Esophagus mucosa (tissue), 1 donor: ENCODE measurements at regions not wholly inside any gene's neighbourhood (a gene's known extent, or its start where the extent isn't known, plus 50 kb on each side); places are given as distances from the start of the nearest gene placed in this dataset.
"Not testable (repeated sequence)": the region's sequence is repeated elsewhere in the genome, so short reads cannot be mapped to it uniquely, and the experiment has no call there.

Experiments
- ATAC-seq: fragments of 200-7000 bp; cut with Tn5 transposase; one replicate; pipeline ENCODE4 v1.9.1; 2020
- donor health status: DM: yes; HTN: yes; CAD: no.

- no peak for ATAC-seq
Measured at GRCh38 chr21:15279482-15279881, 214.7 kb upstream of the NRIP1 start.

- ATAC-seq = no peak
Measured at GRCh38 chr21:15281714-15282113, 216.9 kb upstream of the NRIP1 start.

GRCh38 chr21:15282665-15283064 is 217.9 kb upstream of the NRIP1 start:
- no peak for ATAC-seq

- no peak for ATAC-seq
Measured at GRCh38 chr21:15283138-15283537, 218.3 kb upstream of the NRIP1 start.

- ATAC-seq = no peak
Measured at GRCh38 chr21:15283789-15284188, 219.0 kb upstream of the NRIP1 start.

GRCh38 chr21:15285556-15285955 is 220.8 kb upstream of the NRIP1 start:
- no peak for ATAC-seq

- no peak for ATAC-seq
Measured at GRCh38 chr21:15289246-15289645, 224.4 kb upstream of the NRIP1 start.

- ATAC-seq = no peak
Measured at GRCh38 chr21:15289896-15290841, 225.4 kb upstream of the NRIP1 start.

GRCh38 chr21:15291621-15292266 is 226.9 kb upstream of the NRIP1 start:
- ATAC-seq = peak; percentile 83

- ATAC-seq = peak; percentile 89
Measured at GRCh38 chr21:15293240-15293639, 228.4 kb upstream of the NRIP1 start.

- ATAC-seq = no peak
Measured at GRCh38 chr21:15295875-15296274, 231.1 kb upstream of the NRIP1 start.

GRCh38 chr21:15297824-15298223 is 233.0 kb upstream of the NRIP1 start:
- ATAC-seq = no peak

- no peak for ATAC-seq
Measured at GRCh38 chr21:15298306-15298705, 233.5 kb upstream of the NRIP1 start.

GRCh38 chr21:15298755-15299154 is 234.0 kb upstream of the NRIP1 start:
- ATAC-seq = not testable (repeated sequence)

GRCh38 chr21:15300131-15300530 is 235.3 kb upstream of the NRIP1 start:
- ATAC-seq = peak; percentile 70

GRCh38 chr21:15301014-15301413 is 236.2 kb upstream of the NRIP1 start:
- peak; percentile 99 for ATAC-seq

- ATAC-seq = no peak
Measured at GRCh38 chr21:15301736-15302135, 236.9 kb upstream of the NRIP1 start.

GRCh38 chr21:15306271-15306670 is 241.5 kb upstream of the NRIP1 start:
- no peak for ATAC-seq

- ATAC-seq = no peak
Measured at GRCh38 chr21:15308333-15308732, 243.5 kb upstream of the NRIP1 start.

GRCh38 chr21:15309022-15309590 is 244.3 kb upstream of the NRIP1 start:
- ATAC-seq = peak; percentile 92

GRCh38 chr21:15309721-15310120 is 244.9 kb upstream of the NRIP1 start:
- peak; percentile 73 for ATAC-seq

GRCh38 chr21:15311510-15311909 is 246.7 kb upstream of the NRIP1 start:
- no peak for ATAC-seq

- not testable (repeated sequence) for ATAC-seq
Measured at GRCh38 chr21:15317034-15317433, 252.2 kb upstream of the NRIP1 start.

GRCh38 chr21:15319727-15320126 is 254.9 kb upstream of the NRIP1 start:
- no peak for ATAC-seq
